GM12864 (cell line): ENCODE measurements at regions not wholly inside any gene's neighbourhood (a gene's known extent, or its start where the extent isn't known, plus 50 kb on each side); places are given as distances from the start of the nearest gene placed in this dataset.

Experiments
- DNase-seq: peaks from one replicate; pipeline ENCODE4 v3.0.0-alpha.2; 2011; ENCODE audit warnings: low read depth
- H3K4me3 ChIP-seq: 2 replicates; pipeline ENCODE4 v1.5.1; 2011; ENCODE audit warnings: mild to moderate bottlenecking, low read depth, low read length, control low read depth
- TF ChIP-seq, protein P1 (sequence below): IDR thresholded peaks from 2 replicates; pipeline ENCODE4 v1.5.1; 2011; ENCODE audit warnings: low read depth, mild to moderate bottlenecking, moderate library complexity, low read length, control low read depth, inconsistent platforms; ENCODE audit errors: missing control alignments

GRCh38 chr10:3701491-3701890 is 83.5 kb downstream of the KLF6 start:
- TF ChIP-seq, protein P1, sequence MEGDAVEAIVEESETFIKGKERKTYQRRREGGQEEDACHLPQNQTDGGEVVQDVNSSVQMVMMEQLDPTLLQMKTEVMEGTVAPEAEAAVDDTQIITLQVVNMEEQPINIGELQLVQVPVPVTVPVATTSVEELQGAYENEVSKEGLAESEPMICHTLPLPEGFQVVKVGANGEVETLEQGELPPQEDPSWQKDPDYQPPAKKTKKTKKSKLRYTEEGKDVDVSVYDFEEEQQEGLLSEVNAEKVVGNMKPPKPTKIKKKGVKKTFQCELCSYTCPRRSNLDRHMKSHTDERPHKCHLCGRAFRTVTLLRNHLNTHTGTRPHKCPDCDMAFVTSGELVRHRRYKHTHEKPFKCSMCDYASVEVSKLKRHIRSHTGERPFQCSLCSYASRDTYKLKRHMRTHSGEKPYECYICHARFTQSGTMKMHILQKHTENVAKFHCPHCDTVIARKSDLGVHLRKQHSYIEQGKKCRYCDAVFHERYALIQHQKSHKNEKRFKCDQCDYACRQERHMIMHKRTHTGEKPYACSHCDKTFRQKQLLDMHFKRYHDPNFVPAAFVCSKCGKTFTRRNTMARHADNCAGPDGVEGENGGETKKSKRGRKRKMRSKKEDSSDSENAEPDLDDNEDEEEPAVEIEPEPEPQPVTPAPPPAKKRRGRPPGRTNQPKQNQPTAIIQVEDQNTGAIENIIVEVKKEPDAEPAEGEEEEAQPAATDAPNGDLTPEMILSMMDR = no peak
- no peak overlapping the region for H3K4me3 ChIP-seq
- no peak for DNase-seq

- TF ChIP-seq, protein P1 = no peak
- no peak overlapping the region for H3K4me3 ChIP-seq
- DNase-seq = no peak
Measured at GRCh38 chr10:3700531-3701076, 84.4 kb downstream of the KLF6 start.

- H3K4me3 ChIP-seq = no peak overlapping the region
- no peak for DNase-seq
- TF ChIP-seq, protein P1 = no peak
Measured at GRCh38 chr10:3699916-3700315, 85.1 kb downstream of the KLF6 start.

GRCh38 chr10:3698312-3698711 is 86.7 kb downstream of the KLF6 start:
- DNase-seq = no peak
- TF ChIP-seq, protein P1 = no peak
- H3K4me3 ChIP-seq = no peak overlapping the region

DNA sequence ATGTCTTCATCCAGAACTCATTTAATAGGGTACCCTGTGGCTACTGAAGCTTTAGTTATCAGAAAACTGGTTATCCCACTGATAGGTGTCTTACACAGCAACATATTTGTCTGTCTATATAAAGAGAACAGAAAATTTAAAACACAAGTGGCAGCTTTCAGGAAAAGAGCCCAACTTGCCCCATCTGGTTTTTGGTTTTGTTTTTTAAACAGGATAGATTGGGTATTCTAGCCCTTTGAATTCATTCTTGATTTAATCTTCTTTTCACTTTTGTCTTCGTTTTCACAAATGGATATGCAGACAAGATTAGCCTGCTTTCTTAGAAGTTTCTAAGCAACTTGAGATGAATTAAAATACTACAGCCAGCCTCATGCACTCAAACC is 91.3 kb downstream of the KLF6 start:
- TF ChIP-seq, protein P1 = no peak
- DNase-seq = no peak
- H3K4me3 ChIP-seq = no peak overlapping the region

DNA sequence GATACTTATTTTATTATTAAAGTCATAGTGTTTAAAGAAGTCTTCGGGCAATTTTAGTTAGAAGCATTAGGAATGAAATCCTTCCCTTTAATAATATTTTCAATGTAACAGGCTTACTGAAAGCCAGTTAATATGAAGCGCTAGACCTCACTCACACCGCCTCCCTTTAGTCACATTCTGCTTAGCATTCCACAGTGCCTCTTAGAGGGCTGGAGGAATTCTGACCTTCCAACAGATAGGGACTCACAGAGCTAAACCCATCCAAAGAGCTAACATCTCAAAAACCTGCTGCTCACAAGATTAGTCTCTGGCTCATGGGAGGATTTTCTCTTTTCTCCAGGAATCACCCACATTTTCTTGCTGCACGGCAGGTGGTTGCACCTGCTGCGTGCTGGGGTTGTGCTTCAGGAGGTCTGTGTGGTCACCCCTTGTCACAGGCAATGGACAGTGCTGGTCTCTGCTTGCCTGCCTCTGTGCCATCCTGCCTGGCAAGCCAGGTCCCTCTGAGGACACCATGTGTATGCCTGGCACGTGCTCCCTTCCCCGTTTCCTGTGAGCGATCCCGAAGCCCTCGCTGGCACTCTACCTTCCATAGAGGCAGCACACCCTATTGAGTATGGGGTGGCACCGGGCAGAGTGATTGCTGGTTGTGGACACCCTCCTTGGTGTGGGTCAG is 91.8 kb downstream of the KLF6 start:
- no peak for DNase-seq
- no peak overlapping the region for H3K4me3 ChIP-seq
- TF ChIP-seq, protein P1 = no peak

DNA sequence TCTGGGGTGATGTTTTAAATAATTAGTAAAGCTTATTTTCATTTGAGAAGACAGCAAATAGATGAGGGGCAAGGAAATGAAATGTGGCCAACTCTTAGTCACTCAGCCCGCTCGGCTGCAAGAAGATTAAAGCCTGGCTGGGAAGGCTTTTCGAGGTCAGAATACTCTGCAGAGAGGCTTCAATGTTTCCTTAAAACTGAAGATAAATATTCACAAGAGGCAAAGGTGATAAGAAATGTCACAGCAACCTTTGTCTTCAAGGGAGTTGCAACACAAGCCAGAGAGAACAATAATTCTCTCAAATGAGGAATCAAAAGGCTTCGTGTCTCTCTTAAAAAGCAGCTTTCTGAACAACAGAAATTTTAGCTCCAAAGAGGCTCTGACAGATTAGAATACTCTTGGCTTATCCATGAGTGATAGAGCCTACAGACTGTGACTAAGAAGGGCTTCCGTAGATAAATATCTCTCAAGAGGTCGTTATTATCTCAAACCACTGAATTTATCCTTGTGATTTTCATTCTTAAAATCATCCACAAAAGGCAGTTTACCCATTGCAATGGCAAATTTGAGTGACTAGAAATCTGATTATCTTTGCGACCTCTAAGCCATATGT is 92.5 kb downstream of the KLF6 start:
- DNase-seq = no peak
- TF ChIP-seq, protein P1 = no peak
- H3K4me3 ChIP-seq = no peak overlapping the region
